GM20431 (cell line): ENCODE measurements at regions not wholly inside any gene's neighbourhood (a gene's known extent, or its start where the extent isn't known, plus 50 kb on each side); places are given as distances from the start of the nearest gene placed in this dataset.

Source experiments
- in situ Hi-C: fragments of 300-500 bp; cut with MseI, MboI; formaldehyde crosslinking; loops from one replicate; pipeline ENCODE4 v1.15.0; 2020; ENCODE audit warnings: low sequenced_read_pairs; ENCODE audit not compliant: unreplicated experiment

GRCh38 chr13:40175639-40176038, 490.8 kb downstream of the FOXO1 start:
- in situ Hi-C loops: no loop called here

DNA sequence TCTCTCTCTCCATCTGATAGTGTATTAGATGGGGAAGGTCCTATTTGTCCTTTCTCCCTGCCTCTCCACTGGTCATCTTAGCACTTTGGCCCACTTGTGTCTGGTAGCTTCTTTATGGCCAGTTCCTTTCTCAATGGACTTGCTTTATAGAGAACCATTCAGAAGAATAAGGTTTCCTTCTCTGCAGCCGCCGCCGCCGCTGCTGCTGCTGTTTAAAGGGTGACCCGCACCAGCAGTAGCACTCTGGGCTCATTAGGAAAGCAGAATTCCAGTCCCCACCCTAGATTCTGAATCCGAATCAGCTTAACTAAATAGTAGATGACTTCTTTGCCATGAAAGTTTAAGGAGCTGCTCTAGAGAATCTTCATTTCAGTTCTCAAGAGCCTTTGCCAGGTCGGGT, 490.2 kb downstream of the FOXO1 start:
- in situ Hi-C loops: no loop called here

- in situ Hi-C loops: no loop called here
These were observed 488.3 kb downstream of the FOXO1 start for GRCh38 chr13:40178130-40178529.

GRCh38 chr13:40179445-40180281, 486.8 kb downstream of the FOXO1 start:
- in situ Hi-C loops: no loop called here

DNA sequence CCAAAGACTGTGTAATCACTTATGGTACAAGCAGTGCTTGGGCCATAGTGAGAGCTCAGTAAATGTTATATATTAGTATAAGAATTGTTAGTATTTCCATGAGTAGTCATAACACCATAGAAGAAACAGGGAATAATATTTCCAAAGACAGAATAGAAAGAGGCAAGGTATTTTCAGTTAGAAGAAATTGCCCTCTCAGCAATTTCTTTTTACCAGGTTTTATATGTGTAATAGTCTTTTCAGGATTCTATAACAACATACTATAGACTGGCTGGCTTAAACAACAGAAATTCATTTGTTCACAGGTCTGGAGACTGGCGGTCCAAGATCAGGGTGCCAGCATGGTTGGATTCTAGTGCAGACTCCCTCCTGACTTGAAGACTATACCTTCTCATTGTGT, 485.7 kb downstream of the FOXO1 start:
- in situ Hi-C loops: no loop called here

GRCh38 chr13:40181203-40181845, 485.1 kb downstream of the FOXO1 start:
- in situ Hi-C loops: no loop called here

GRCh38 chr13:40182591-40182990, 483.9 kb downstream of the FOXO1 start:
- in situ Hi-C loops: no loop called here

- in situ Hi-C loops: no loop called here
These were observed 481.0 kb downstream of the FOXO1 start for GRCh38 chr13:40185414-40185813.

GRCh38 chr13:40186041-40186440, 480.4 kb downstream of the FOXO1 start:
- in situ Hi-C loops: no loop called here

- in situ Hi-C loops: no loop called here
These were observed 479.7 kb downstream of the FOXO1 start for GRCh38 chr13:40186626-40187323.

- in situ Hi-C loops: no loop called here
These were observed 479.1 kb downstream of the FOXO1 start for GRCh38 chr13:40187324-40187795.

DNA sequence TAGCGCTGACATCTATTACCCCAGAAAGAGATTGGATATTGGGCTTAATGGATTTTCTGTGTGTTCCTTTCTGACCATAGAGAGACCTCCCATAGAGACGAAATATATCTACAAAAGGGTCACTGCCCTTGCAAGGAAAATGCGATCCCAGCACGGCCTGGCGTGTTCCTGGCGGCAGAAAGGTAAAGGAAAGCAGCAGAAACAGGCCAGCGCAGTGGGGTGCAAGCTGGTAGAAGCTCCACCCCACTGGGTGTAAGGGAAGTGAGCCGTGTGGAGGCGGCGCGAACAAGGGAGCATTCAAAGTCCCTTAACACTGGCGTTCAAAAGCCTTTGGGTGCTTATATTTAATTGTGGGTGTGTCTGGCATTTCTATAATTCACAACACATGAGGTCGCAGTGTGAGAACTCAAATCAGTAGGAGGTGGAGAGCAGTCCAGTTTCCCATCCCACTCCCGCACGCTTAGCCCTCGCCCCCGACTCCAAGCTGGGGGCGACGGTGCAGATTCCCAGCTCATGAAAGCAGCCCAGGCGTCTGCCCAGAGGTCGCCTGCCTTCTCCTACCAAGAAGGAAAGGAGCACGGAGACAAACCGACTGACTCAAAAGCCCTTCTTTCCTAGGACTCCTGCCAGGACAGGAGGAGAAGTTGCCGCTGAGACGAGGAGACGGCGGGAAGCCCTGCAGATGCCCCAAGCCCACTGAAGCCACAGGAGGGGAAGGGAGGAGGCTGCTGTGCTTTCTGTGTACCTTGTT, 478.4 kb downstream of the FOXO1 start:
- in situ Hi-C loops: no loop called here

- in situ Hi-C loops: no loop called here
These were observed 477.0 kb downstream of the FOXO1 start for GRCh38 chr13:40189426-40189825.

DNA sequence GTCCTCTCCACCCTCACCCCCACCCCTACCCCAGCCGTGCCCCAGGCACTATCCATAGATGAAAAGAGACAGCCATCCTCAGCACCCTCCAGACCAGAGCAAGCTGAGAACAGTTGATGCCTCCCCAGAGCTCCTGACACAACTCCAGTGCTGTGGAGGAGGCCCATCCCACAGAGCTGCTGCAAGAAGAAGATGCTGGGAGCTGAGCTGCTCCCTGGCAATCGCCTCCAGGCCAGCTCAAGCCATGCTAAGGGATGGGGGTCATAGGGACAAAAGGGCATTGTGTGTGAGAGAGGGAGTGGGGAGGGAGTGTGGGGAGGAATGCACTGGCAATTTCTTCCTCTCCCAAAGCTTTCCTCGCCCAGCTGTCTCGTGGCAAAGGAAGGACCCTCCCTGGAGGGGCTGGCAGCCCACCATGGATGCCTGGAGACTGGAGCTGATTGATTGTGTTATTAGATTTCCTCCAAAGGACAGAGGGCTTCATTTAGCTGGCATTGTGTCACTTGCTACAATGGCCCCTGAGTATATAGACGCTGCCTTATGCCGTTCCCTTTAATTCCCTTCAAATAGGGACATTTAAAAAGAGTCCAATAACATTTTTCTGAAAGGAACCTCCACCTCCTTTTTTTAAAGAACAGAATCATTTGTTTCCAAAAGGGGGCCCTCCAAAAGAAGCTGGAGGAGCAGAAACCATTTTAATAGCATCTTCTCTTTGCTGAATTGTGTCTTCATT, 476.4 kb downstream of the FOXO1 start:
- in situ Hi-C loops: no loop called here

GRCh38 chr13:40190641-40191100, 475.8 kb downstream of the FOXO1 start:
- in situ Hi-C loops: no loop called here

DNA sequence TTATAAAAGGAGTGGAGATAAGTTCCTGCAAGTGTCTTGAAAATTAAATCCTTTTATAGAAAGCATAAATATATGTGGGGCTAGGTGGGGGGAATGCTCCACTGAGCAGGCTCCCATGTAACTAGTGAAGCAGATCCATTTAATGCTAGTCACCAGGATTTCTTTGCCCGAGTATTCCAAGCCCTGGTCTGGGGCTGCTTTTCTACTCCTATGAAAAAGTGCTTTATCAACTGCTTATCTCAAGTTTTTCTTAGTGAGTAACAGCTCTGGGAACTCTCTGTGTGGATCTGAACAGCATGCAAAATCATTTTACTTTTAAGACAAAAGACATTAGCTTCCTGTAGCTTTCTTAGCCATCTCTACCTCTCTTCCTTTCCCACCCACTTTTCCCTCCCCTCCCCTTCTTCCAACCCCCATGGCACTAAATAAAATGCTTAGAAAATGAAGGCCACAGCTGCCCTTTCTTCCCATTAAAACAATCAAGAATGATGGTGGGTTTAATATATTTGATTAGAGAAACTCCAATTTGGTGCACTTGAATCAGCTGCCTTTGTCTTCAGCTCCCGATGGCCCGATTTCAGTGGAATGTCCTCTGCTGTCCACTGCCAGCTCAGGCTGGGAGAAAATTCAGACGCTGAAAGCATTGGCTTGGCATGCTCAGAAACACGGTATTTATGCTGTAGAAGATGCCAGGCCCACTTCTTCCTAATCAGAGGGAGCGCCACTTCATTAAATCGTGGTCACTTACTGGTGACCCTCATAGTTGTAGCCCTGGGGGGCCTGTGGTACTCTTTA, 475.1 kb downstream of the FOXO1 start:
- in situ Hi-C loops: no loop called here

DNA sequence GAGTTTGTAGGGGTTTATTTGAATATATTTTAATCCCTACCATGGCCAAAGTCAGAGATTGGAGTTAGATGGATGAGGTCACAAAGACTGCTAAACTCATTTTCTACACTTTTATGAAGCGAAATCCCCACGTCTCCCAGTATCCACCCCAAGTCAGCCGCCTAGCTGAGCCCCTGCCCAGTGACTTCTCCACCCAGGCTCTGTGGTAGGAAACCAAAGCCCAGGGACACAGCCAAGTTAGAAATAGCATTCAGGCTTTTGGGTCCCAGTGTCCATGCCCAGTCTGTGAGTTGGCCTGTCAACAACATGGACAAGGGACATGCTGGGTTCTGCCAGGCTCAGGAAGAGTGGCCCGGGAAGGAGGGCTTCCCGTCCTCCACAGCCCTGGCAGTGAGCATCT, 474.0 kb downstream of the FOXO1 start:
- in situ Hi-C loops: no loop called here

DNA sequence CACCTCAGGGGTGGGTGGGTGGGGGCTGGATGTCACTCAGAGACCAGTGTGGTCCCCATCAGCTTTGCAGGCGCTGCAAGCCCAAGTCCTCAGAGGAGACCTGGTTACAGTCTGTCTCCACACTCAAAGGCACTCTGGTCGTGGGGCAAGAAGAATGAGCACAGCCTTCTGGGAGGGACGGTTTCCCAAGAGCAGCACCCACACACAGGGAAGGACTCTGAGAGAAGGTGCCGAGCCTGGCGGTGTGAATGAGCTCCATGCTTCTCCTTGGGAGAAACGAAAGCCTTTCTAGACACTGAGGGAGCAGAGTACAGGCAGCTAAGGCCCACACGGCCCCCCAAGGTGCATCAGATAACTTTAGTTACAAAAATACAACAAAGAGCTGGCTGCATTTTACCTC, 473.6 kb downstream of the FOXO1 start:
- in situ Hi-C loops: no loop called here
